ENCODE measurements at regions not wholly inside any gene's neighbourhood (a gene's known extent, or its start where the extent isn't known, plus 50 kb on each side); places are given as distances from the start of the nearest gene placed in this dataset.

DNA sequence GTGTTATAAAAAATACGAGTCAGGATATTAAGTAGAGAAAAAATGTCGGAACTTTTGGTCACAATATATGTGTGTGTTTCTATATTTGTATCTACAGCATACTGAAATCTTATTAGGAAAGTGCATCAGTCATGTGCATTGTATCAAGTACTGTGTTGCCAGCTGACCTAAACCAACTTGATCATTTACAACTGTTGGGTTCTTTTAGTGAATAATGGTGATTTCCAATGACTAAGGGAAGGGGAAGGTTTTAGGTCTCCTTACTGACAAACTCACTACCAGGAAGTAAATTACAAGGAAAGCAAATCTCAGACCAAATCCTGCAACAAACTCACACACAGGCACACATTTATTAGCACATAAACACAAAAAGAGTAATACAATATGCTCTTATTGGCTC, 142.7 kb downstream of the TSEN15 start:
- TF ChIP-seq RARB (CRISPR knock-in tag; IDR thresholded peaks at IDR 0.05) (no peak), GLIS3 (CRISPR knock-in tag; IDR thresholded peaks at IDR 0.05) (no peak), ZC3H10 (CRISPR knock-in tag; IDR thresholded peaks at IDR 0.05) (no peak), ARNTL (CRISPR knock-in tag; IDR thresholded peaks at IDR 0.05; ENCODE audit: borderline replicate concordance, low read depth) (no peak), CSDC2 (CRISPR knock-in tag; IDR thresholded peaks at IDR 0.05) (no peak), ZFP3 (CRISPR knock-in tag; IDR thresholded peaks at IDR 0.05) (no peak), ZFP30 (CRISPR knock-in tag; IDR thresholded peaks at IDR 0.05) (no peak), PPARA (CRISPR knock-in tag; IDR thresholded peaks at IDR 0.05; ENCODE audit: borderline replicate concordance) (no peak), TCF4 (CRISPR knock-in tag; IDR thresholded peaks at IDR 0.05; ENCODE audit: borderline replicate concordance) (no peak), OSR1 (CRISPR knock-in tag; IDR thresholded peaks at IDR 0.05) (no peak), ZNF70 (CRISPR knock-in tag; IDR thresholded peaks at IDR 0.05) (no peak)
- TF ChIP-seq, protein P1, sequence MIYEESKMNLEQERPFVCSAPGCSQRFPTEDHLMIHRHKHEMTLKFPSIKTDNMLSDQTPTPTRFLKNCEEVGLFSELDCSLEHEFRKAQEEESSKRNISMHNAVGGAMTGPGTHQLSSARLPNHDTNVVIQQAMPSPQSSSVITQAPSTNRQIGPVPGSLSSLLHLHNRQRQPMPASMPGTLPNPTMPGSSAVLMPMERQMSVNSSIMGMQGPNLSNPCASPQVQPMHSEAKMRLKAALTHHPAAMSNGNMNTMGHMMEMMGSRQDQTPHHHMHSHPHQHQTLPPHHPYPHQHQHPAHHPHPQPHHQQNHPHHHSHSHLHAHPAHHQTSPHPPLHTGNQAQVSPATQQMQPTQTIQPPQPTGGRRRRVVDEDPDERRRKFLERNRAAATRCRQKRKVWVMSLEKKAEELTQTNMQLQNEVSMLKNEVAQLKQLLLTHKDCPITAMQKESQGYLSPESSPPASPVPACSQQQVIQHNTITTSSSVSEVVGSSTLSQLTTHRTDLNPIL (CRISPR knock-in tag; IDR thresholded peaks at IDR 0.05; ENCODE audit: low read depth) = no peak
- TF ChIP-seq, protein P2, sequence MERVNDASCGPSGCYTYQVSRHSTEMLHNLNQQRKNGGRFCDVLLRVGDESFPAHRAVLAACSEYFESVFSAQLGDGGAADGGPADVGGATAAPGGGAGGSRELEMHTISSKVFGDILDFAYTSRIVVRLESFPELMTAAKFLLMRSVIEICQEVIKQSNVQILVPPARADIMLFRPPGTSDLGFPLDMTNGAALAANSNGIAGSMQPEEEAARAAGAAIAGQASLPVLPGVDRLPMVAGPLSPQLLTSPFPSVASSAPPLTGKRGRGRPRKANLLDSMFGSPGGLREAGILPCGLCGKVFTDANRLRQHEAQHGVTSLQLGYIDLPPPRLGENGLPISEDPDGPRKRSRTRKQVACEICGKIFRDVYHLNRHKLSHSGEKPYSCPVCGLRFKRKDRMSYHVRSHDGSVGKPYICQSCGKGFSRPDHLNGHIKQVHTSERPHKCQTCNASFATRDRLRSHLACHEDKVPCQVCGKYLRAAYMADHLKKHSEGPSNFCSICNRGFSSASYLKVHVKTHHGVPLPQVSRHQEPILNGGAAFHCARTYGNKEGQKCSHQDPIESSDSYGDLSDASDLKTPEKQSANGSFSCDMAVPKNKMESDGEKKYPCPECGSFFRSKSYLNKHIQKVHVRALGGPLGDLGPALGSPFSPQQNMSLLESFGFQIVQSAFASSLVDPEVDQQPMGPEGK (CRISPR knock-in tag; IDR thresholded peaks at IDR 0.05; ENCODE audit: borderline replicate concordance) = no peak
- TF ChIP-seq, protein P3, sequence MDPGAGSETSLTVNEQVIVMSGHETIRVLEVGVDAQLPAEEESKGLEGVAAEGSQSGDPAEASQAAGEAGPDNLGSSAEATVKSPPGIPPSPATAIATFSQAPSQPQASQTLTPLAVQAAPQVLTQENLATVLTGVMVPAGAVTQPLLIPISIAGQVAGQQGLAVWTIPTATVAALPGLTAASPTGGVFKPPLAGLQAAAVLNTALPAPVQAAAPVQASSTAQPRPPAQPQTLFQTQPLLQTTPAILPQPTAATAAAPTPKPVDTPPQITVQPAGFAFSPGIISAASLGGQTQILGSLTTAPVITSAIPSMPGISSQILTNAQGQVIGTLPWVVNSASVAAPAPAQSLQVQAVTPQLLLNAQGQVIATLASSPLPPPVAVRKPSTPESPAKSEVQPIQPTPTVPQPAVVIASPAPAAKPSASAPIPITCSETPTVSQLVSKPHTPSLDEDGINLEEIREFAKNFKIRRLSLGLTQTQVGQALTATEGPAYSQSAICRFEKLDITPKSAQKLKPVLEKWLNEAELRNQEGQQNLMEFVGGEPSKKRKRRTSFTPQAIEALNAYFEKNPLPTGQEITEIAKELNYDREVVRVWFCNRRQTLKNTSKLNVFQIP (CRISPR knock-in tag; IDR thresholded peaks at IDR 0.05; ENCODE audit: borderline replicate concordance, low read depth) = no peak

All from SK-N-SH treated with all-trans-retinoic acid at 6 μM for 48 hours (cell line).